GM19328 (cell line): ENCODE measurements at regions not wholly inside any gene's neighbourhood (a gene's known extent, or its start where the extent isn't known, plus 50 kb on each side); places are given as distances from the start of the nearest gene placed in this dataset.
A peak's percentile ranks its signal among the peaks of the same experiment; 100 is the strongest.

Experiments
- ATAC-seq: cut with Tn5 transposase; IDR thresholded peaks from one replicate; pipeline ENCODE4 v1.9.1; 2021; ENCODE audit warnings: mild to moderate bottlenecking, moderate library complexity; ENCODE audit not compliant: unreplicated experiment

- no peak for ATAC-seq
These were observed 247.5 kb downstream of the MBNL1 start for GRCh38 chr3:152516216-152516615.

- ATAC-seq = no peak
These were observed 248.8 kb downstream of the MBNL1 start for GRCh38 chr3:152517502-152517901.

GRCh38 chr3:152518346-152518745 is 249.6 kb downstream of the MBNL1 start:
- no peak for ATAC-seq

- peak; percentile 44 for ATAC-seq
These were observed 250.6 kb downstream of the MBNL1 start for GRCh38 chr3:152519376-152519775.

- no peak for ATAC-seq
These were observed 253.3 kb downstream of the MBNL1 start for GRCh38 chr3:152522036-152522435.

GRCh38 chr3:152524198-152525140 is 255.7 kb downstream of the MBNL1 start:
- no peak for ATAC-seq

GRCh38 chr3:152531717-152532116 is 263.0 kb downstream of the MBNL1 start:
- ATAC-seq = no peak

GRCh38 chr3:152538518-152538917 is 269.8 kb downstream of the MBNL1 start:
- ATAC-seq = no peak

- ATAC-seq = no peak
These were observed 270.5 kb downstream of the MBNL1 start for GRCh38 chr3:152539191-152539764.

GRCh38 chr3:152540120-152540519 is 271.4 kb downstream of the MBNL1 start:
- ATAC-seq = no peak

- ATAC-seq = no peak
These were observed 278.4 kb downstream of the MBNL1 start for GRCh38 chr3:152547153-152547552.

GRCh38 chr3:152549263-152549662 is 280.5 kb downstream of the MBNL1 start:
- ATAC-seq = no peak

- no peak for ATAC-seq
These were observed 281.6 kb downstream of the MBNL1 start for GRCh38 chr3:152550284-152550683.

- no peak for ATAC-seq
These were observed 280.0 kb upstream of the P2RY1 start for GRCh38 chr3:152554980-152555379.

GRCh38 chr3:152555666-152556291 is 279.2 kb upstream of the P2RY1 start:
- ATAC-seq = no peak

GRCh38 chr3:152556731-152557254 is 278.1 kb upstream of the P2RY1 start:
- ATAC-seq = no peak

GRCh38 chr3:152557302-152557999 is 277.5 kb upstream of the P2RY1 start:
- no peak for ATAC-seq

- ATAC-seq = no peak
These were observed 276.5 kb upstream of the P2RY1 start for GRCh38 chr3:152558386-152558785.

GRCh38 chr3:152559246-152559645 is 275.7 kb upstream of the P2RY1 start:
- ATAC-seq = no peak

- no peak for ATAC-seq
These were observed 270.5 kb upstream of the P2RY1 start for GRCh38 chr3:152564459-152564858.

- ATAC-seq = no peak
These were observed 260.4 kb upstream of the P2RY1 start for GRCh38 chr3:152574461-152575079.
